NCI-H2171 treated with DMSO at 0.1 percent for 48 hours (cell line): ENCODE measurements at regions not wholly inside any gene's neighbourhood (a gene's known extent, or its start where the extent isn't known, plus 50 kb on each side); places are given as distances from the start of the nearest gene placed in this dataset.
A peak's percentile ranks its signal among the peaks of the same experiment; 100 is the strongest.

Experiments used
- DNase-seq: peaks from one replicate; lab custom pipeline; 2025; lab: John Stamatoyannopoulos, UW

DNA sequence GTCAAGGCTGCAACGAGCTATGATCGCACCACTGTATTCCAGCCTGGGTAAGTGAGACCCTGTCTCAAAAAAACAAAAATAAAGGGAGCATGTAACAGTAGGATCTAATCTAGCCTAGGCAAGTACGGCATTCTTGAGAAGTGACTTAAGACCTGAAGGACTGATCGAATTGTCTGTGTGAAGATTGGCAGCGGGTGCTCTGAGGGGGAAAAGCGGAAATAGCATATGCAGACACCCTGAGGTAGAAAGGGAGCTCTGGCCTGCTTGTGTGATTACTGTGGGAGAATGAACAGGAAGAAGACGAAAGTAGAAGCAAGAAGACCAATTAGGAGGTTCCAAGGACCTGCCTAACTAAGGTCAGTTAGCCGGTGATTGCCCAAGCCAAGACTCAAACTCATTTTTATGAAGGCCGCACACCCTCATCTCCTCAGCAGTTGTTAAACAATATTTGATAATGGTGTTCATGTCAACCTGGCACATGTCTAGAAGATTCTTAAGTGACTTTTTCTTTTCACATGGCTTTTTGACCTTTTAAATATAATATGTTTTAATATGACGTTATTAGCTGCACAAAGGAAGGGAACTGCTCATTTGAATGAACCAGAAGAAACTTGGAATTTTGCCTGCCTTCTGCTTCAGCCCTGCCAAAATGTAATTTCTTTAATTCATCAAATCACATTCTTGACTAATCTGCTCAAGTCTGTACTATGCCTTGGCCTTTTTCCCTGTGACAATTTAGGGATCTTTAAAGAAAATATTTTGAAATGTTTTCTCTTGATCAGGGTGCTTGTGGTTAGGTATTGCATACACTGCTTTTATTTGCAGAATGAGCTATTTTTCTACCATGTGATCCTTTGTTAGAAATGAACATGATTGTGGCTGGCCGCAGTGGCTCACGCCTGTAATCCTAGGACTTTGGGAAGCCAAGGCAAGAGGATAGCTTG, 289.2 kb upstream of the DMRT1 start:
- DNase-seq: no peak

GRCh38 chr9:555493-555892, 286.0 kb upstream of the DMRT1 start:
- DNase-seq: no peak

DNA sequence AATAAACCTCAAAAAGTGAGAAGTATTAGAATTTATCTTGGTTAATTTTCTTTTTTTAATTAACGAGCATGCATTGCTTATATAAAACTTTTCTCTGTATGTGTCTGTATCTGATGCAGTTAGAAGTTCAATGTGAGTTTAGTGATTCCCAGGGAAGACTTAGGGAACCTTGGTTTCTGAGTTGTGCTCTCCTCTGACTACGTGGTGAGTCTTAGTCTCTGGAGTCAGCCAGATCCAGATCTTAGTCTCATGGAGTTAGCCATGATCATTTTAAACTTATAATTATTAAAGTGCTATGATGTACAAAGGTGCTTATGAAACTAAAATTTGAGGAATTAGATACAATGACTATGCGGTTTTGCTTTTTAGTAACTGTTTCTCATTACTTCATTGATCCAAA, 285.3 kb upstream of the DMRT1 start:
- no peak for DNase-seq

- DNase-seq: no peak
These were observed 284.8 kb upstream of the DMRT1 start for GRCh38 chr9:556675-557074.

GRCh38 chr9:557601-558201, 283.8 kb upstream of the DMRT1 start:
- DNase-seq: no peak

GRCh38 chr9:561427-561826, 280.1 kb upstream of the DMRT1 start:
- no peak for DNase-seq

- DNase-seq: no peak
These were observed 278.3 kb upstream of the DMRT1 start for GRCh38 chr9:563200-563599.

DNA sequence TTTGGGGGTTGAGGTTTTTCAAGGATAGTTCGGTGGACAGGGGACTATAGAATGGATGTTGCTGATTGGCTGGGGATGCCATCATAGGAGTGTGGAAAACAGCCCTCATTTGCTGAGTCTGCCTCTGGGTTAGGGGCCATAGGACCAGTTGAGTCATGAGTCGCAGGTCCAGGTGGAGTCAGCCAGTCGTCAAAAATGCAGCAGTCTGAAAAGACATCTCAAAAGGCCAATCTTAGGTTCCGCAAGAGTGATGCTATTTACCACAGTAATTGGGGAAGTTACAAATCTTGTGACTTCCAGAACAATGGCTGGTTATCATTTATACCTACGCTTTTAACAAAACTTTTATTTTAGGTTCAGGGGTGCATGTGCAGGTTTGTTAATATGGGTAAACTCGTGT, 276.0 kb upstream of the DMRT1 start:
- DNase-seq: no peak

- no peak for DNase-seq
These were observed 274.3 kb upstream of the DMRT1 start for GRCh38 chr9:567128-567746.

GRCh38 chr9:567747-568305, 273.7 kb upstream of the DMRT1 start:
- DNase-seq: no peak

DNA sequence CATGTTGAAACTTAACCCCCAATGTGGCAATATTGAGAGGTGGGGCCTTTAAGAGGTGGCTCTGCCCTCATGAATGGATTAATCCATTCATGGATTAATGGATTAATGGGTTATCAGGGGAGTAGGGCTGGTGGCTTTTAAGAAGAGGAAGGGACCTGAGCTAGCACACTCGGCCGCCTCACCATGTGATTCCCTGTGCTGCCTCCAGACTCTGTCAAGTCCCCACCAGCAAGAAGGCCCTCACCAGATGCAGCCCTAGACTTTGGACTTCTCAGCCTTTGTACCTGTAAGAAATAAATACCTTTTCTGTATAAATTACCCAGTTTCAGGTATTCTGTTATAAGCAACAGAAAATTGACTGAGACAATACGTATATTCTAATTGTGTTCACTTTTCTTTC, 272.2 kb upstream of the DMRT1 start:
- DNase-seq: no peak

DNA sequence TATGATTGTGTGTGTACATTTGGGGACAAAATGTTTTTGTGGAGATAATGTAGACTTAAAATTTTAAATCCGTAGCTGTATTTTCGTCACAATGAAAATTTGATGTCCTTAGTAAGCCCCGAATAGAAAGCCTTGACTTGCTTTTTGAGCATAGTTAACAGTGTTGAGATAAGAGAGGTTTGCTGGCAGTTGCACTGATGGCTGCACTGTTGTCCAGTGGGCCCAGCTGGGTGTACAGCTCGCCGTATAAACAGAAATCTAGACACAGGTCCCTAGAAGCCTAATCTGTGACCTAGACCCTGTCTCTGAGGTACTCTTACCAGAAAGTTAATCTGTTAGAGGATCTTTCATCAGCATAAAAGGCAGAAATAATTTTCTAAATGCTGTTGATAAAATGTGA, 271.3 kb upstream of the DMRT1 start:
- no peak for DNase-seq

GRCh38 chr9:571066-571465, 270.4 kb upstream of the DMRT1 start:
- peak; percentile 10 for DNase-seq

GRCh38 chr9:571741-572140, 269.8 kb upstream of the DMRT1 start:
- DNase-seq: no peak

DNA sequence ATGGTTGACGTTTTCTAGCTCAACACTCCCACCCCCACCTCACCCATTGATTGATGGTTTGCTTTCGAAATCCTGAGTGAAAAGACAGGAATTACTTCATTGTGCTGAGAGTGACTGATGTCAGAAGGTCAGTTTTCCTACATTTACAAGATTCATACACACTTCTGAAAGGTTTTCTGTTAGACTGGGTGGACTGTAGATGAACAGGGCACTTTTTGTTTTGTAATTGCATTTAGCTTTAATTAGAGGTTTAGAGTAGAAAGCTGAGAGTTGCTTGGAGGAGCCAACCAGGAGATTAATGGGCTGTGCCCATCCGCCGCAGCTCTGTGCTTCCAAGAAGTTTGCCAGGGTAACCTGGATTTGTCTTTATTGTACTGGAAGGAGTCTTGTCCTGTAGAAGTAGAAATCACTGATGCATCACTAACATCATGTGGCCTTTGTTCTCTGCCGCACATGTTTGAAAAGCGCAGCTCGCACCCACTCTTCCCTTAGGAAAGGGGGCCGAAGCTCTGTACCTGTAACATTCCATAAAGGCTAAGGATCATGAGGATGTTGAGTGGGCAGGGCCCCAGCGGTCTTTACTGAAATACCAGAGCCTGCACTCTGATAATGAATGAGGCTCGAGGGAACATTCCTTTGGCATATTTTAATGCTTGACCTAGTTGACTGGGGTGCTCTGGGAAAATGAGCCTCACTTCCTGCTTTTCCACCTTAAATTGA, 267.6 kb upstream of the DMRT1 start:
- no peak for DNase-seq

GRCh38 chr9:575139-575538, 266.4 kb upstream of the DMRT1 start:
- DNase-seq: no peak

DNA sequence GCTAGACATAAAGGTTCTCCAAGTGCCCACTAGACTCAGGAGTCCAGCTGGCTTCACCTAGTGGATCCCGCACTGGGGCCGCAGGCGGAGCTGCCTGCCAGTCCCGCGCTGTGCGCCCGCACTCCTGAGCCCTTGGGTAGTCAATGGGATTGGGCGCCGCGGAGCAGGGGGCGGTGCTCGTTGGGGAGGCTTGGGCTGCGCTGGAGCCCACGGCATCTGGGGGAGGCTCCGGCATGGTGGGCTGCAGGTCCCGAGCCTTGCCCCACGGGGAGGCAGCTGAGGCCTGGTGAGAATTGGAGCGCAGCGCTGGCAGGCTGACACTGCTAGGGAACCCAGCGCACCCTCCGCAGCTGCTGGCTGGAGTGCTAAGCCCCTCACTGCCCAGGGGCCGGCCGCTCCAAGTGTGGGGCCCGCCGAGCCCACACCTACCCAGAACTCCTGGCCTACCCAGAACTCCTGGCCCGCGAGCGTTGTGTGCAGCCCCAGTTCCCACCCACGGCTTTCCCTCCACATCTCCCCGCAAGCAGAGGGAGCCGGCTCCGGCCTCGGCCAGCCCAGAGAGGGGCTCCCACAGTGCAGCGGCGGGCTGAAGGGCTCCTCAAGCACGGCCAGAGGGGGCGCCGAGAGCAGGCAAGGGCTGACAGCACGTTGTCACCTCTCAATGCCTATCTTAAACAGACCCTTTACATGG, 260.7 kb upstream of the DMRT1 start:
- no peak for DNase-seq

DNA sequence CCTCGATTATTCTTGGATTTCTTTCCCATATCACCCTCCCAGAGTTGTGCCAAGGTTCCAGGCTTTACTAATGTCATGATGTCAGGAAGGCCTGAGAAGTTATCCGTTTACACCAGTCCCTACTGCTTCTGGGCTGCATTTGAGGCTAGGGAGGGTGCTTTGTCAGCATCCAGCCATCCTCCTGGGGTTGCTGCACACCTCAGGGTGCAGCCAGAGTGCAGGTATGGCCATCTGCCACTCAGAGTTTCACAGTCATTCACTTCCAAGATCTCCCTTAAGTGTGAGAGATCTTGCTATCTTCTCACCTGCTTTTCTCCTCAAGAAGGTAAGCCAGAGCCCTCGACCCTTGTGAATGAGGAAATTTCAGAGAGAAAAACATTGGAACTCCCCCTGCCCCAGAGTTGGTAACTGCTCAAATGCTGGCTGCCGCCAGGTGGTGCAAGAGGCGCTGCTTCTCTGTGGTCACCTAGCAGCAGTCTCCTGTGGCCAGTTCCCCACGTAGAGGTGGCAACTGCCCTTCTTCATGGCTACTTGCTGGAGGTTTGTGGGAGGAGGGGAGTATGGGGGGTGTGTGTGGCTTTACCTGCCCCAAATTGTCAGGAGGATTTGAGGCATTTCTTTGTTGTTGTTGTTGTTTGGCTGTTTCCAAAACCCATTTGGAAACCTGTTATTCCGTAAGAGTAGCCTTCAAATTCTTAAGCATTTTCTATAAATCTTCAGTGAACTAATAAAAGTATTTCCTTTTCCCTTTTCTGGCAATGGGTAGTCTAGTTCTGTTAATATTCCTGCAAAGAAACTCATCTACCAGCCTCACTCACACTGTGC, 259.6 kb upstream of the DMRT1 start:
- DNase-seq: no peak

DNA sequence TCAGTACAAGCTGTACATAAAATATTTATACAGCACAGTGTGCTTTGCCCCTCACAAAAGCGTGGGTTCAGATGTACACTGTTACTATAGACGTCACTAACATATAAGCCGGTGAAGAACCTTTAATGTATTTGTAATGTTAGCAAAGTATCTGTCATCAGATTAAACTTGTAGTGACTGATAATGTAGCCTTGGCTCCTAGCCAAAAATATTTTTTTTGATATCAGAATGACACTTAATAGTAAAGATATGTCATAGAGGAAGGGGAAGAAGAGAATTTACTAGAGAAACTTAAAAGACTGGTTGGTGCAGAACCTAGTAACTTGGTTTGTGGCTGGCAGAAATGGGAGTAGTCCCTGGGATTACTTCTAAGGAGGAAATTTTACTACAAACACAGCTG, 258.7 kb upstream of the DMRT1 start:
- no peak for DNase-seq

GRCh38 chr9:587527-587926, 254.0 kb upstream of the DMRT1 start:
- no peak for DNase-seq

GRCh38 chr9:588981-589380, 252.5 kb upstream of the DMRT1 start:
- DNase-seq: no peak
